ENCODE measurements at regions not wholly inside any gene's neighbourhood (a gene's known extent, or its start where the extent isn't known, plus 50 kb on each side); places are given as distances from the start of the nearest gene placed in this dataset.

DNA sequence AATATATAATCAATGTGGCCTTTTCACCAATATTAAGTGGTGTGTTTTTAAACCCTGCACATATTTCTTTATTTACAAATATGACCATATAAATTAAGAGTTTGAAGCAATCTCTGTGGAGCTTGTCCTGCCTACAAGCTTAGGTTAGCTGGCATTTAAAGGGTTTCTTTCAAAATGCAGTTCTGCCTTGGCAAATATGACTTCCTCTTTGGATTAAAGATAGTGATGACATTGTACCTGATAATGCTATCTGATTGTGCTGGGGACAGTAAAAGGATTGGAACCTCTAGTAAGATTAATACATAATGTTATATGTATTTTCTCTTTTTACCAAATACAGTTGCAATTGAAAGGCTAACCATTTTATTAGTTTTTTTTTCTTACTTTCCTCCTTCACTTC, 249.1 kb downstream of the OTOL1 start:
- TF ChIP-seq, protein P1, sequence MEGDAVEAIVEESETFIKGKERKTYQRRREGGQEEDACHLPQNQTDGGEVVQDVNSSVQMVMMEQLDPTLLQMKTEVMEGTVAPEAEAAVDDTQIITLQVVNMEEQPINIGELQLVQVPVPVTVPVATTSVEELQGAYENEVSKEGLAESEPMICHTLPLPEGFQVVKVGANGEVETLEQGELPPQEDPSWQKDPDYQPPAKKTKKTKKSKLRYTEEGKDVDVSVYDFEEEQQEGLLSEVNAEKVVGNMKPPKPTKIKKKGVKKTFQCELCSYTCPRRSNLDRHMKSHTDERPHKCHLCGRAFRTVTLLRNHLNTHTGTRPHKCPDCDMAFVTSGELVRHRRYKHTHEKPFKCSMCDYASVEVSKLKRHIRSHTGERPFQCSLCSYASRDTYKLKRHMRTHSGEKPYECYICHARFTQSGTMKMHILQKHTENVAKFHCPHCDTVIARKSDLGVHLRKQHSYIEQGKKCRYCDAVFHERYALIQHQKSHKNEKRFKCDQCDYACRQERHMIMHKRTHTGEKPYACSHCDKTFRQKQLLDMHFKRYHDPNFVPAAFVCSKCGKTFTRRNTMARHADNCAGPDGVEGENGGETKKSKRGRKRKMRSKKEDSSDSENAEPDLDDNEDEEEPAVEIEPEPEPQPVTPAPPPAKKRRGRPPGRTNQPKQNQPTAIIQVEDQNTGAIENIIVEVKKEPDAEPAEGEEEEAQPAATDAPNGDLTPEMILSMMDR (IDR thresholded peaks at IDR 0.05): no peak
- H3K36me3 ChIP-seq (ENCODE audit: control insufficient read depth, insufficient read depth, low read length): no peaks in the 10 kb centered on the region
- no peaks in the 10 kb centered on the region for H3K9me3 ChIP-seq (ENCODE audit: control insufficient read depth, low read length)
- H3K4me1 ChIP-seq: no peaks in the 10 kb centered on the region
- no peak overlapping the region for H2AFZ ChIP-seq
- no peaks in the 10 kb centered on the region for H3K79me2 ChIP-seq
- no peak overlapping the region for H3K27ac ChIP-seq
- no peak overlapping the region for H3K4me3 ChIP-seq (ENCODE audit: low read depth, low read length)
- no peak overlapping the region for H3K4me2 ChIP-seq (ENCODE audit: low read length)
- no peaks in the 10 kb centered on the region for H3K27me3 ChIP-seq (ENCODE audit: control insufficient read depth, insufficient read depth, low read length)
- H3K9ac ChIP-seq: no peak overlapping the region

DNA sequence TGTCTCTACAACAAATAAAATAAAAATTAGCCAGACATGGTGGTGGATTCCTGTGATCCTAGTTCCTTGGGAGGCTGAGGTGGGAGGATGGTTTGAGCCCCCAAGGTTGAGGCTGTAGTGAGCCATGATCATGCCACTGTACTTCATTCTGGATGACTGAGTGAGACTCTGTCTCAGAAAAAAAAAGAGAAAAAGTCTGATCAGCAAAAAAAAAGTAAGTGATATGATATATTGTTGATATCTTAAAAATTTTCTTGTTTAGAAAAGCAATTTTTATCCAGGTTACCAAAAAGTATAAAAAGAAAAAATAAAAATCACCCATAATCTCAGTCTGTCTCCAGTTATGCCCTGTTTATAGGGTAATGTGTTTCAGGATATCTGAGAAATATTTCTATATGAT, 251.4 kb downstream of the OTOL1 start:
- no peak overlapping the region for H3K4me2 ChIP-seq (ENCODE audit: low read length)
- H3K9ac ChIP-seq: no peak overlapping the region
- H3K4me3 ChIP-seq (ENCODE audit: low read depth, low read length): no peak overlapping the region
- H3K9me3 ChIP-seq (ENCODE audit: control insufficient read depth, low read length): no peaks in the 10 kb centered on the region
- H3K27ac ChIP-seq: no peak overlapping the region
- no peaks in the 10 kb centered on the region for H3K4me1 ChIP-seq
- H2AFZ ChIP-seq: no peak overlapping the region
- TF ChIP-seq, protein P1 (IDR thresholded peaks at IDR 0.05): no peak
- H3K27me3 ChIP-seq (ENCODE audit: control insufficient read depth, insufficient read depth, low read length): no peaks in the 10 kb centered on the region
- no peaks in the 10 kb centered on the region for H3K79me2 ChIP-seq
- no peaks in the 10 kb centered on the region for H3K36me3 ChIP-seq (ENCODE audit: control insufficient read depth, insufficient read depth, low read length)

- no peak overlapping the region for H2AFZ ChIP-seq
- H3K79me2 ChIP-seq: no peaks in the 10 kb centered on the region
- H3K9ac ChIP-seq: no peak overlapping the region
- no peaks in the 10 kb centered on the region for H3K4me1 ChIP-seq
- H3K27ac ChIP-seq: no peak overlapping the region
- H3K27me3 ChIP-seq (ENCODE audit: control insufficient read depth, insufficient read depth, low read length): no peaks in the 10 kb centered on the region
- H3K36me3 ChIP-seq (ENCODE audit: control insufficient read depth, insufficient read depth, low read length): no peaks in the 10 kb centered on the region
- H3K4me2 ChIP-seq (ENCODE audit: low read length): no peak overlapping the region
- H3K4me3 ChIP-seq (ENCODE audit: low read depth, low read length): no peak overlapping the region
- no peaks in the 10 kb centered on the region for H3K9me3 ChIP-seq (ENCODE audit: control insufficient read depth, low read length)
- TF ChIP-seq, protein P1 (IDR thresholded peaks at IDR 0.05): no peak
Observed at GRCh38 chr3:161754420-161755053, 257.9 kb downstream of the OTOL1 start.

DNA sequence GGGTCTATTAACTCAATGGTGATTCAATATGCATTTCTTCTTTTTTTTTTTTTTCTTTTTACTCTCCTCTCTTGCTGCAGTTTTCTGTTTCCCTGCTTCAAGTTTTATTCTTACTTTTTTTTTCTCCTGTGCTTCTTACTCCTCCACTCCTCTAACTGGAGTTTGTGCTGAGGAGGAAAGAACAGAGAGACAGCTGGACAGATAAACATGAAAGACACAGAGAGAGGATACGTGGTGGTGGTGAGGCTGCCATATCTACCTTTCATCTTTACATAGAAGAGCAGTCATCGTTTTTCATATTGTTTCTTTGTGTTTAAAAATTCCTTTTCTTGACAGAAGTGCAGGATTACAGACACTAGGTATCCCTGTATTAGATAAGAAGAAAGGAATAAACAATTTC, 262.8 kb downstream of the OTOL1 start:
- H3K27ac ChIP-seq: no peak overlapping the region
- H3K36me3 ChIP-seq (ENCODE audit: control insufficient read depth, insufficient read depth, low read length): no peaks in the 10 kb centered on the region
- no peak overlapping the region for H2AFZ ChIP-seq
- no peak overlapping the region for H3K4me2 ChIP-seq (ENCODE audit: low read length)
- H3K9ac ChIP-seq: no peak overlapping the region
- no peak overlapping the region for H3K4me3 ChIP-seq (ENCODE audit: low read depth, low read length)
- TF ChIP-seq, protein P1 (IDR thresholded peaks at IDR 0.05): no peak
- no peaks in the 10 kb centered on the region for H3K27me3 ChIP-seq (ENCODE audit: control insufficient read depth, insufficient read depth, low read length)
- H3K4me1 ChIP-seq: no peaks in the 10 kb centered on the region
- H3K9me3 ChIP-seq (ENCODE audit: control insufficient read depth, low read length): no peaks in the 10 kb centered on the region
- no peaks in the 10 kb centered on the region for H3K79me2 ChIP-seq

- Histone ChIP-seq H3K79me2 (no peaks in the 10 kb centered on the region), H3K36me3 (ENCODE audit: control insufficient read depth, insufficient read depth, low read length) (no peaks in the 10 kb centered on the region), H3K27ac (no peak overlapping the region), H3K4me3 (ENCODE audit: low read depth, low read length) (no peak overlapping the region), H3K4me1 (no peaks in the 10 kb centered on the region), H3K9me3 (ENCODE audit: control insufficient read depth, low read length) (no peaks in the 10 kb centered on the region), H2AFZ (no peak overlapping the region), H3K27me3 (ENCODE audit: control insufficient read depth, insufficient read depth, low read length) (no peaks in the 10 kb centered on the region), H3K9ac (no peak overlapping the region), H3K4me2 (ENCODE audit: low read length) (no peak overlapping the region)
- TF ChIP-seq, protein P1 (IDR thresholded peaks at IDR 0.05): no peak
Observed at GRCh38 chr3:161766331-161766730, 269.7 kb downstream of the OTOL1 start.

All from parathyroid adenoma (tissue), 2 donors.